SK-N-SH (cell line): ENCODE measurements at regions not wholly inside any gene's neighbourhood (a gene's known extent, or its start where the extent isn't known, plus 50 kb on each side); places are given as distances from the start of the nearest gene placed in this dataset.

ENCODE experiments used
- CTCF ChIP-seq: fragments of 200-600 bp; sonication (generic); IDR thresholded peaks from 2 replicates; pipeline ENCODE4 v1.6.1; 2017; ENCODE audit warnings: antibody characterized with exemption, mild to moderate bottlenecking, moderate library complexity
- FOXM1 ChIP-seq: IDR thresholded peaks from 2 replicates; pipeline ENCODE4 v1.4.0; 2012; ENCODE audit warnings: low read depth, mild to moderate bottlenecking
- RAD21 ChIP-seq: IDR thresholded peaks from 2 replicates; pipeline ENCODE4 v1.6.1; 2012; ENCODE audit warnings: mild to moderate bottlenecking, low read length
- SIN3A ChIP-seq: IDR thresholded peaks from 2 replicates; pipeline ENCODE4 v1.6.1; 2012; ENCODE audit warnings: low read depth, mild to moderate bottlenecking, low read length, moderate library complexity, borderline replicate concordance
- SMC3 ChIP-seq: IDR thresholded peaks from 2 replicates; pipeline ENCODE4 v1.6.1; 2012; ENCODE audit warnings: low read depth, low read length, improper control_type of control experiment
- TCF12 ChIP-seq: IDR thresholded peaks from 2 replicates; pipeline ENCODE4 v1.4.0; 2012
- YY1 ChIP-seq: IDR thresholded peaks from 2 replicates; pipeline ENCODE4 v1.4.0; 2012; ENCODE audit warnings: low read depth, mild to moderate bottlenecking
- TF ChIP-seq, protein P1 (sequence below): fragments of 150-350 bp; IDR thresholded peaks from 2 replicates; pipeline ENCODE4 v1.6.1; 2017; ENCODE audit warnings: antibody characterized with exemption, low read length, low read depth, borderline replicate concordance

DNA sequence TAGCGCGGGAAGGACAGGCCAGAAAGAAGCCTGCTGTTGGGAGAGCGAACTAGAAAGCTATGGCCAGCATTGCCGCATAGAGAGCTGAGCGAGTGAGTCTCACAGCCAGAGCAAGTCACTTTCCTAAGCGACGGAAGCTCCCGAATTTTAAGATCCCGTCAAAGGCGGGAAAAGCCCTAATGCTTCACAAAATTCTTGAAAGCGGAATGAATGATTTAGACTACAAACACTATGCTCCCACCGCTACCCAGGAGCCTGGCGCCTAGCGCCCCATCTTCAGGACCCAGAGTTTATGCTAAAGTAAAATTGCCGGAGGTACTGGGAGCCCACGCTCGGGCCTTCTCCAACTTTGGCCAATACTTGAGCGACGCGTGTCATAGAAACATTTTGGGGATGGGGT, 409.9 kb upstream of the ESRRG start:
- no peak for TF ChIP-seq CTCF
- TF ChIP-seq SMC3: no peak
- TF ChIP-seq RAD21: no peak
- no peak for TF ChIP-seq FOXM1
- TF ChIP-seq, protein P1, sequence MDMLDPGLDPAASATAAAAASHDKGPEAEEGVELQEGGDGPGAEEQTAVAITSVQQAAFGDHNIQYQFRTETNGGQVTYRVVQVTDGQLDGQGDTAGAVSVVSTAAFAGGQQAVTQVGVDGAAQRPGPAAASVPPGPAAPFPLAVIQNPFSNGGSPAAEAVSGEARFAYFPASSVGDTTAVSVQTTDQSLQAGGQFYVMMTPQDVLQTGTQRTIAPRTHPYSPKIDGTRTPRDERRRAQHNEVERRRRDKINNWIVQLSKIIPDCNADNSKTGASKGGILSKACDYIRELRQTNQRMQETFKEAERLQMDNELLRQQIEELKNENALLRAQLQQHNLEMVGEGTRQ: no peak
- TF ChIP-seq TCF12: no peak
- TF ChIP-seq SIN3A: no peak
- TF ChIP-seq YY1: no peak
